Thyroid gland (tissue), 4 donors: ENCODE measurements at regions not wholly inside any gene's neighbourhood (a gene's known extent, or its start where the extent isn't known, plus 50 kb on each side); places are given as distances from the start of the nearest gene placed in this dataset.

Source experiments
- DNase-seq, 2 donors: peaks; one replicate each; pipeline ENCODE4 v3.0.0-alpha.2; 2019
- H3K27ac ChIP-seq, 3 donors: fragments of 200-600 bp; sonication (generic); 1 replicate in 2 of 3; 2 replicates in 1 of 3; pipeline ENCODE4 v1.5.1; 2016 to 2019; ENCODE audit warnings: mild to moderate bottlenecking in 1 of 3, moderate library complexity in 1 of 3
- H3K27me3 ChIP-seq: fragments of 200-600 bp; sonication (generic); one replicate; pipeline ENCODE4 v1.5.1; 2019
- H3K36me3 ChIP-seq, 2 donors: fragments of 200-600 bp; sonication (generic); one replicate each; pipeline ENCODE4 v1.5.1; 2016 to 2019
- H3K4me1 ChIP-seq, 2 donors: fragments of 200-600 bp; sonication (generic); one replicate each; pipeline ENCODE4 v1.5.1; 2017 to 2019
- H3K4me3 ChIP-seq, 3 donors: fragments of 200-600 bp; sonication (generic); replicated peaks in 1 of 3; 1 replicate in 2 of 3; 2 replicates in 1 of 3; pipeline ENCODE4 v1.5.1; 2016; ENCODE audit warnings: mild to moderate bottlenecking in 1 of 3
- H3K9me3 ChIP-seq: fragments of 200-600 bp; sonication (generic); one replicate; pipeline ENCODE4 v1.5.1; 2017
- POLR2A ChIP-seq, 2 donors: fragments of 450-650 bp; IDR thresholded peaks; one replicate each; pipeline ENCODE4 v1.6.1; 2017; ENCODE audit warnings: antibody characterized with exemption in 2 of 2, mild to moderate bottlenecking in 2 of 2, moderate library complexity in 1 of 2
- WGBS, 2 donors: methylation state at CpG; one replicate each; pipeline ENCODE4 v1.1.5; 2017; 5-methylcytosine and 5-hydroxymethylcytosine counted together
- intact Hi-C: fragments of 100-400 bp; cut with DNase I; formaldehyde crosslinking; loops from one replicate; pipeline ENCODE4 v1.15.1; 2023
- TF ChIP-seq, protein P1 (sequence below), 6 experiments: fragments of 200-600 bp in 3 of 6; fragments of 450-650 bp in 3 of 6; sonication (generic) in 3 of 6; IDR thresholded peaks; one replicate each; pipeline ENCODE4 v1.5.1; 2016 to 2019; ENCODE audit warnings: antibody characterized with exemption in 6 of 6, mild to moderate bottlenecking in 2 of 6, inconsistent platforms in 1 of 6, moderate library complexity in 1 of 6

- WGBS, 2 donors, result 87 to 93% methylated on average over 1 of the region's 1 CpG
- Histone ChIP-seq H3K4me1 (no peaks in the 10 kb centered on the region), H3K9me3 (no peaks in the 10 kb centered on the region), H3K27ac (no peak overlapping the region), H3K27me3 (no peaks in the 10 kb centered on the region), H3K4me3 (no peak overlapping the region), H3K36me3 (no peaks in the 10 kb centered on the region)
- intact Hi-C loops, result no loop called here
- TF ChIP-seq, protein P1, sequence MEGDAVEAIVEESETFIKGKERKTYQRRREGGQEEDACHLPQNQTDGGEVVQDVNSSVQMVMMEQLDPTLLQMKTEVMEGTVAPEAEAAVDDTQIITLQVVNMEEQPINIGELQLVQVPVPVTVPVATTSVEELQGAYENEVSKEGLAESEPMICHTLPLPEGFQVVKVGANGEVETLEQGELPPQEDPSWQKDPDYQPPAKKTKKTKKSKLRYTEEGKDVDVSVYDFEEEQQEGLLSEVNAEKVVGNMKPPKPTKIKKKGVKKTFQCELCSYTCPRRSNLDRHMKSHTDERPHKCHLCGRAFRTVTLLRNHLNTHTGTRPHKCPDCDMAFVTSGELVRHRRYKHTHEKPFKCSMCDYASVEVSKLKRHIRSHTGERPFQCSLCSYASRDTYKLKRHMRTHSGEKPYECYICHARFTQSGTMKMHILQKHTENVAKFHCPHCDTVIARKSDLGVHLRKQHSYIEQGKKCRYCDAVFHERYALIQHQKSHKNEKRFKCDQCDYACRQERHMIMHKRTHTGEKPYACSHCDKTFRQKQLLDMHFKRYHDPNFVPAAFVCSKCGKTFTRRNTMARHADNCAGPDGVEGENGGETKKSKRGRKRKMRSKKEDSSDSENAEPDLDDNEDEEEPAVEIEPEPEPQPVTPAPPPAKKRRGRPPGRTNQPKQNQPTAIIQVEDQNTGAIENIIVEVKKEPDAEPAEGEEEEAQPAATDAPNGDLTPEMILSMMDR (IDR thresholded peaks at IDR 0.05), result no peak
- TF ChIP-seq POLR2A (IDR thresholded peaks at IDR 0.05), result no peak
- DNase-seq, result no peak
These were observed 171.4 kb downstream of the SUCLA2 start for GRCh38 chr13:47829690-47830089.

DNA sequence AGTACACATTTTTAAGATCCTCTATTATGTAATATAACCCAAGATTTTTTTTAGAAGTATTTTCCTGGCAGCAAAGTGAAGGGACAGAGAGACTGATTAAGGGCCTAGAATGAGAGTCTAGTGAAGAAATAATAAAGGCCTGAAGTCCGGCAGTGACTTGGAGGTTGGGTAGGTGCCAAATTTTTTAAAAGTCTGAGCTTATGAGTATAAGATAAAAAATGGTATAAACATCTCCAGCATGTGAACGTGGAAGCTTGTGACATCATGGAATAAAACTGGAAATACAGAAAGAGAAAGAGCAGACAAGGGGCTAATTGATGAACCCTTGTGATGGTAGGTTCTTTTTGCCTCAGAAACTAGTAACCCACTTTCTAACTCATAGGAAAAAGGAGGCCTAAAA lies 174.6 kb downstream of the SUCLA2 start:
- Histone ChIP-seq H3K36me3 (no peaks in the 10 kb centered on the region), H3K4me1 (no peaks in the 10 kb centered on the region), H3K9me3 (no peaks in the 10 kb centered on the region), H3K27me3 (no peaks in the 10 kb centered on the region), H3K27ac (no peak overlapping the region), H3K4me3 (no peak overlapping the region)
- no peak for DNase-seq
- no peak for TF ChIP-seq POLR2A (IDR thresholded peaks at IDR 0.05)
- TF ChIP-seq, protein P1 (IDR thresholded peaks at IDR 0.05), result no peak
- 54 to 60% methylated on average over 2 of the region's 2 CpGs for WGBS, 2 donors
- intact Hi-C loops, result no loop called here

- Histone ChIP-seq H3K27me3 (no peaks in the 10 kb centered on the region), H3K4me1 (no peaks in the 10 kb centered on the region), H3K9me3 (no peaks in the 10 kb centered on the region), H3K27ac (no peak overlapping the region), H3K36me3 (no peaks in the 10 kb centered on the region), H3K4me3 (no peak overlapping the region)
- DNase-seq, result no peak
- TF ChIP-seq, protein P1 (IDR thresholded peaks at IDR 0.05), result no peak
- no peak for TF ChIP-seq POLR2A (IDR thresholded peaks at IDR 0.05)
- intact Hi-C loops, result no loop called here
- 86 to 94% methylated on average over 4 of the region's 4 CpGs for WGBS, 2 donors
These were observed 179.0 kb downstream of the SUCLA2 start for GRCh38 chr13:47822036-47822435.

- Histone ChIP-seq H3K27ac (no peak overlapping the region), H3K9me3 (no peaks in the 10 kb centered on the region), H3K36me3 (no peaks in the 10 kb centered on the region), H3K4me1 (no peaks in the 10 kb centered on the region), H3K27me3 (no peaks in the 10 kb centered on the region), H3K4me3 (no peak overlapping the region)
- 67 to 71% methylated on average over 5 of the region's 5 CpGs for WGBS, 2 donors
- intact Hi-C loops, result no loop called here
- TF ChIP-seq, protein P1 (IDR thresholded peaks at IDR 0.05), result no peak
- TF ChIP-seq POLR2A (IDR thresholded peaks at IDR 0.05), result no peak
- DNase-seq, result no peak
These were observed 184.2 kb downstream of the SUCLA2 start for GRCh38 chr13:47816831-47817230.

DNA sequence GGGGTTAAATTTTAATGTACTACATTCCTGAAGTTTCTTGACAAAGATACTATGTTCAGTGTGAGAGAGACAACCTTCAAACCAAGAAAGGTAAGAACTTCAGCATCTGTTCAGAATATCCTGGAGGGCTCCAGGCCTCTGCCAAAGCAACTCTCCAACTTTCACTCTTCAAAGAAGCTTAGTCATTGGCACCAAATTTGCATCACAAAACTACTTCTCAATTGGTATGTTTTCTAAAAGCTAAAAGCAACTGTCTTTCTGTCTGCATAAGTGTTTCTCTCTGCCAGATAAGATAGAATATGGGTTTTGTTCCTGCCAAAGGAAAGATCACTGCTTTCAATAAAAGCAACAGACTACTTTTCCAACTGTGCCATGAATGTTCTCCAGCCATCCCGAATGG lies 187.4 kb downstream of the SUCLA2 start:
- 65 to 91% methylated on average over 1 of the region's 1 CpG for WGBS, 2 donors
- no peaks in the 10 kb centered on the region for H3K9me3 ChIP-seq
- no peaks in the 10 kb centered on the region for H3K36me3 ChIP-seq
- no peak overlapping the region for H3K27ac ChIP-seq
- H3K27me3 ChIP-seq, result no peaks in the 10 kb centered on the region
- TF ChIP-seq POLR2A (IDR thresholded peaks at IDR 0.05), result no peak
- TF ChIP-seq, protein P1 (IDR thresholded peaks at IDR 0.05), result no peak
- no peak for DNase-seq
- intact Hi-C loops, result no loop called here
- H3K4me1 ChIP-seq, result no peaks in the 10 kb centered on the region
- no peak overlapping the region for H3K4me3 ChIP-seq
